ENCODE measurements at regions not wholly inside any gene's neighbourhood (a gene's known extent, or its start where the extent isn't known, plus 50 kb on each side); places are given as distances from the start of the nearest gene placed in this dataset.
"Not testable (repeated sequence)": the region's sequence is repeated elsewhere in the genome, so short reads cannot be mapped to it uniquely, and the experiment has no call there.

DNA sequence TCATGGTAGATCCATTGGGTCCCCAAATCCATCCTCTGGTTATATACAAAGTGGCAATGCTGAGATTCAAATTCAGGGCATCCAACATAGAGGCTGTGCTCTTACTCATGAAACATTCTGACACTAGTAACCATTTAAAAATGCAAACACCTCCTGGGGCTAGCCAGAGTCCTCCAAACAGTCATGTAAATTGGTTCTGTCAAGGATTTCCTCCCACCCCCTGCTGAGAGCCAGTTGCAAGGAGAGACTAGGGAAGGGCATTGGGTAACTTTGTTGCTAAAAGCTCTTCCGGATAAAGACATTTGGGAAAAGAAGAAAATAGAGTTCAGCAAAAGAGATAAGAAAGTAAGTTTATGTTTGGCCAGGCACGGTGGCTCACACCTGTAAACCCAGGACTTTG is 58.3 kb downstream of the ART5 start:
- not testable (repeated sequence) for DNase-seq

- DNase-seq: not testable (repeated sequence)
Measured at GRCh38 chr11:3581389-3581725, 60.4 kb downstream of the ART5 start.

- DNase-seq: peak; percentile 9 to 67 (median 55)
Measured at GRCh38 chr11:3580487-3581388, 61.1 kb downstream of the ART5 start.

DNA sequence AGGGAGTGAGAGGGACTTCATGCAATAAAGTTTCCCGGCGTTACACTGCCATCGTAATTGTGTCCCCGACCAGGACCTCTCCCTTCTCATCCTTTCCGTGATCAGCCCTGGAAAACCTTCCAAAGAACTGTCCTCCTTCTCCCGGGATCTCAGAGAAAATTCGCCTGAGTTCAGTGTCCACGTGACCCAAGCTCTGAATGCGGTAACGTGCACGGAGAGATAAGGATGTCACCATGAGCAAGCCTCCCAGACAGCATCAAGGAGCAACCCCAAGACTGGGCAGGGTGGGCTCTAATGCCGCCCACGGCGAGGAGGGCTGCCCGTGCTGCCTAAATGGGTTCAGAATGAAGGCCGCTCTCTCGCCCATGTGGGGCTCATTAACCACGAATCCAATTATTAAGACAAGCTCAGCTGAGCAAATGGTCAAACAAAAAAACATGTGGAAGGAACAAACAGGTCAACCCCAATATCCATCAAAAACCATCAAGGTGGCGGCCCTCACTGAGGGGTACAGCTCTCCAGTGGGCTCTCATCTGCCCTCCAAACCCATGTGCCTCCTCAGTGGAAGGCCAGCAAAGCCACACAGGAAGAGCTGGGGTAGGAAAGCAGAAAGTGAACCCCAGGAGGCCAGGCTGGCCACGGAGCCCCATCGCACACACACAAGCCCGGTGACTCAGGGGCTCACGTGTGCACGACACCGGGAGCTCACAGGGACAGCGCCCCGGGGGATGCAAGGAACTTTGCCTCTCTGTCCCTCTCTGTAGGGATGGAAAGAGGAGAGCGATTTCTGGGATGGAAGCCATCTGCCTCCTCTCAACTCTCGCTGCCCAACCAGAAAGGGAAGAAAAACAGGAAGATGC is 62.0 kb downstream of the ART5 start:
- DNase-seq: not testable (repeated sequence)

DNA sequence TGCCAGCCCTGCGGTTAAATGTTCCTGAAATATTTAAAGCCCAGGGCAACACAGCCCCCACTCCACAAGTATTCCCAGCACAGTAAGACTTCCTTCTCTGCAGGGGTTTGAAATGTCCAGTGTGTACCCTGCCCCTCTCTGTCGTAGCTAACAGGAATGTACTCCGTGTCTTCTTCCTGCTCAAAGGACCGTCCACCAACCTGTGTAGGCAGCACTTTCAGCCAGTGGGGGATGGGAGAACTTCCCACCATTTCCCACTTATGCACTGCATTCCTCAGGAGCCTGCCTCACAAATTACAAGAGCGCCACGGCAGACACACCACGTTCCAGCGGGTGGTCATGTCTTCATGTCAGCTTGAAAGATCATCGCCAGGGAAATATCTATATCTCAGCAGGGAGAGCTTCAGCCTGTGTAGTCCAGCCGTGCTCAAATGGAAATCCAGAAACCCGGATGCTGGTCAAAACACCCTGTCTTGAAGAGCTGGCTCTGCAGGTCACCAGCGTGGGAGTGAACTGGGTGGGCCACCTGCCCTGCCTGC is 65.7 kb downstream of the ART5 start:
- not testable (repeated sequence) for DNase-seq

GRCh38 chr11:3572976-3573647 is 68.7 kb downstream of the ART5 start:
- DNase-seq: not testable (repeated sequence)

GRCh38 chr11:3571752-3572151 is 70.0 kb downstream of the ART5 start:
- not testable (repeated sequence) for DNase-seq

GRCh38 chr11:3565838-3566237 is 76.0 kb downstream of the ART5 start:
- DNase-seq: not testable (repeated sequence)

DNA sequence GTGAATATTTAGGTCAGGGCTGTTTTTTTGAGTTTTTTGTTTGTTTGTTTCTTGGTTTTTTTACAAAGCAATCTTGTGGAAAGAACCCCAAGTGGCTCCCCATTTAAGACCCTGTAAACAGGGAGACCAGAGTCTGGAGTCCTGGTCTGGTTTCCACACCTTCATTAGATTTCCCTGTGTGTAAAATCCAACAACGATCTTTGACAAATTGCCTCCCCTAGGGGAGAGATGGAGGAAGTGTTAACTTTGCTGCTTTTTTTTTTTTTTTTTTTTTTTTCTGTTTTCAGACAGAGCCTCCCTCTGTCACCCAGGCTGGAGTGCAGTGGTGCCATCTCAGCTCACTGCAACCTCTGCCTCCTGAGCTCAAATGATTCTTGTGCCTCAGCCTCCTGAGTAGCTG is 77.4 kb downstream of the ART5 start:
- DNase-seq: peak in 1 of 3 experiments; percentile 2

DNA sequence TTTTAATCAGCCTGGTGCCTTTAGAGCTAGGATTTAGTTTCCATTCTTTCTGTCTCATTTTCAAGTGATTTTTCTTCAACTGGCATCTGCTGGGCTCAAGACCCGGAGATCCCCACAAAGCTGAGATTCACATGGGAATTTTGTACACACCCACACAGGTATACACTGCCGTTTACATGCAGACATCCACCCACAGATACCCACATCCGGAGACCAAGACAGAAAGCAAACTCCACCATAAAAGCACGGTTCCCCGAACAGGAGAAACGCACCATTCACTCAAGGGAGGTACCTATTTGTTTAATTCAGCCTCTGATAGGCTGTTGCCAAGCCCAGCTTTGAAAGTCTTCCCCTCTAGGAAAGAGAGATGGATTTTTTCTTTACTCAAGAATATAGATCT is 87.2 kb downstream of the ART5 start:
- not testable (repeated sequence) for DNase-seq

DNA sequence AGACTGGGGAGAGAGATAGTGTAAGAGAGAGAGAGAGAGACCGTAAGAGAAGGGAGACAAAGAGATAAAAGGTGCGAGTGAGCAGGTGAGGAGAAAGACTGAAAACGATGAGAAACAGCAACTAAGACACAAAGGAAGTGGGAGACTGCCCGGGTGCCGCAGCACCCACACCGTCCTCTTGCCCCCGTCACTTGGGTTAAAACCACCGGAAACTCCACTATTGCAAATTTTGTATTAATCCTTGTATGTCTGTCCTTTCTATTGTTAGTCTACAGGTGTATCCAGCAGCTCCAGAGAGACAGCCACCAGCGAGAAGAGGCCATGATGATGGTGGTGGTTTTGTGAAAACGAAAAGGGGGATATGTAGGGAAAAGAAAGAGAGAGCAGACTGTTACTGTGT is 96.8 kb downstream of the ART5 start:
- DNase-seq: not testable (repeated sequence)

DNA sequence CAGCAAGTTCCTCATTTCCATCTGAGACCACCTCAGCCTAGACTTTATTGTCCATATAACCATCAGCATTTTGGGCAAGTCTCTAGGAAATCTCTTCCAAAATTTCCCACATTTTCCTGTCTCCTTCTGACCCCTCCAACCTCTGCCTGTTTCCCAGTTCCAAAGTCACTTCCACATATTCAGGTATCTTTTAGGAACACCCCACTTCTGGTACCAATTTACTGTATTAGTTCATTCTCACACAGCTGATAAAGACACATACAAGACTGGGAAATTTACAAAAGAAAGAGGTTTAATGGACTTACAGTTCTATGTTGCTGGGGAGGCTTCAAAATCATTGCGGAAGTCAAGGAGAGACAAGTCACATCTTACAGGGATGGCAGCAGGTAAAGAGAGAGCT is 103.6 kb downstream of the ART5 start:
- not testable (repeated sequence) for DNase-seq

DNA sequence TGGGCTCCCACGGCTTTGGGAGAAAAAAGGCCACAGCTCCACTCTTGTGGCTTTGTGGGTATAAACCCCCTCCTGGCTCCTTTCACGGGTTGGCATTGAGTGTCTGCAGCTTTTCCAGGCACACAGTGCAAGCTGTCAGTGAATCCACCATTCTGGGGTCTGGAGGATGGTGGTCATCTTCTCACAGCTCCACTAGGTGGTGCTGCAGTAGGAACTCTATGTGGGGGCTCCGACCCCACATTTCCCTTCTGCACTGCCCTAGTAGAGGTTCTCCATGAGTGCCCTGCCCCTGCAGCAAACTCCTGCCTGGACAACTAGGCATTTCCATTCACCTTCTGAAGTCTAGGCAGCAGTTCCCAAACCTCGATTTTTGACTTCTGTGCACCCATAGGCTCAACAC is 104.5 kb downstream of the ART5 start:
- DNase-seq: not testable (repeated sequence)

GRCh38 chr11:3532958-3533357 is 108.8 kb downstream of the ART5 start:
- not testable (repeated sequence) for DNase-seq

DNA sequence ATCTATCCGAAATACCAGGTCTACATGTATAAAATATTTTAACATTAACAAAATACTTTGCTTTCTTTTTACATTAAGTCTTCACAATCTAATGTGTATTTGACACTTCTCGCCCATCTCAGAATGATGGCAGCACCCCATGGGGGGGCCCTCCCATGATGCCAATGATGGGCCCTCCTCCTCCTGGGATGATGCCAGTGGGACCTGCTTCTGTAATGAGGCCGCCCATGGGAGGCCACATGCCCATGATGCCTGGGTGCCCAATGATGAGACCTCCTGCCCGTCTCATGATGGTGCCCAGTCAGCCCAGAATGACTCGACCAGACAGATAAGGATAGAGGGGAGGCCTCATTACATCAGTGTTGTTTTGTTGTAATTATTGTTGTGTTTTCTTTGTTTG is 110.5 kb downstream of the ART5 start:
- not testable (repeated sequence) for DNase-seq

DNA sequence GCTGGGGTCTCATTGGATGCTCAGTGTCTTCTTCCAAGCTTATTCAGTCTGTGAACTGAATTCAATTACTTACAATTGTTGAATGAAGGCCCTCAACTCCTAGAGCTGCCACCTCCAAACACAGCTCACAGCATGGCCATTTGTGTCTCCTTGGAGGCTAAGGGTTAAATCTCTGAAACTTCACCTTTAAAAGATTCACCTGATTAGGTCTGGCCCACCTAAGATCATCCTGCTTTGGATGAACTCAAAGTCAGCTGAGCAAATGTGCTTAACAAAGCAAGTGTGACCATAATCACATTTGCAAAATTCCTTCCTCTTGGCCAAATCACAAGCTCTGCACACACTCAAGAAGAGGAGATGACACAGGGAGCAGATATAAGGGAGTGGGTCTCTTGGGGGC is 118.2 kb downstream of the ART5 start:
- DNase-seq: not testable (repeated sequence)

DNA sequence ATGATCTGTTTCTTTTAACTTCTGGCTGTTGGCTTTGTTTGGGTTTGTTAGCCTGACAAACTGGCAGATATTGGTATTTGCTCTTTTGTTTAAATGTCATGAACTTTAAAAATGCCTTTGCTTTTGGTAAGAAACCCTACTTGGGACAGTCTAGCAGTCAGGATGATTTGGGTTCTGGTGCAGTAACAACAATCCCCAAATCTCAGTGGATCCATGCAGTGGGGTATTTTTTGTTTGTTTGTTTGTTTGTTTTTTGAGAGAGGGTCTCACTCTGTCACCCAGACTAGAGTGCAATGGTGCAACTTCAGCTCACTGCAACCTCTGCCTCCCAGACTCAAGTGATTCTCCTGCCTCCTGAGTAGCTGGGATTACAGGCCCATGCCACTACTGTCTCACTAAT is 120.9 kb downstream of the ART5 start:
- DNase-seq: not testable (repeated sequence)

DNA sequence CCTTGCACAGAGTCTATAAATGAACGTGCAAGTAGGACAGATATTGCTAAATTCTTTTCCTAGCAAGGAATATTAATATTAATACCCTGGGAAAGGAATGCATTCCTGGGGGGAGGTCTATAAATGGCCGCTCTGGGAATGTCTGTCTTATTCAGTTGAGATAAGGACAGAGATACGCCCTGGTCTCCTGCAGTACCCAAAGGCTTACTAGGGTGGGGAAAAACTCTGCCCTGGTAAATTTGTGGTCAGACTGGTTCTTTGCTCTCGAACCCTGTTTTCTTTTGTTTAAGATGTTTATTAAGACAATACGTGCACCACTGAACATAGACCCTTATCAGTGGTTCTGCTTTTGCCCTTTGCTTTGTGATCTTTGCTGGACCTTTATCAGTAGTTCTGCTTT is 122.0 kb downstream of the ART5 start:
- DNase-seq: not testable (repeated sequence)

DNA sequence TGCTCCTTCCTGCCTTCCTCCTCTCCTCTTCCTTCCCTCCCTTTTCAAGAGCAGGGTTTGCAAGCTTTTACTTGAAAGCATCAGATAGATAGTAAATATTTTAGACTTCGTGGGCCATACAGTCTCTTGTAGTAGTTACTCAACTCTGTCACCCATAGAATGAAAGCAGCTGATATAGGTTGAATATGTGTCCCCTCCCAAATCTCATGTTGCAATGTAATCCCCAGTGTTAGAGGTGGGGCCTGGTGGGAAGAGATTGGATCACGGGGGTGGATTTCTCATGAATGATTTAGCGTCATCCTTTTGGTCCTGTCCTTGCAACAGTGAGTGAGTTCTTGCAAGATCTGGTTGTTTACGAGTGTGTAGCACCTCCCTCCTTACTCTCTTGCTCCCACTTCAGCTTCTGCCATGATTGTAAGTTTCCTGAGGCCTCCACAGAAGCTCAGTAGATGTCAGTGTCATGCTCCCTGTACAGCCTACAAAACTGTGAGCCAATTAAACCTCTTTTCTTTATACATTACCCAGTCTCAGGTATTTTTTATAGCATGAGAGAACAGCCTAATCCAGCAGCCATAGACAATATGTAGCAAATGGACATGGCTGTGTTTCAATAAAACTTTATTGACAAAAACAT is 124.7 kb downstream of the ART5 start:
- not testable (repeated sequence) for DNase-seq

DNA sequence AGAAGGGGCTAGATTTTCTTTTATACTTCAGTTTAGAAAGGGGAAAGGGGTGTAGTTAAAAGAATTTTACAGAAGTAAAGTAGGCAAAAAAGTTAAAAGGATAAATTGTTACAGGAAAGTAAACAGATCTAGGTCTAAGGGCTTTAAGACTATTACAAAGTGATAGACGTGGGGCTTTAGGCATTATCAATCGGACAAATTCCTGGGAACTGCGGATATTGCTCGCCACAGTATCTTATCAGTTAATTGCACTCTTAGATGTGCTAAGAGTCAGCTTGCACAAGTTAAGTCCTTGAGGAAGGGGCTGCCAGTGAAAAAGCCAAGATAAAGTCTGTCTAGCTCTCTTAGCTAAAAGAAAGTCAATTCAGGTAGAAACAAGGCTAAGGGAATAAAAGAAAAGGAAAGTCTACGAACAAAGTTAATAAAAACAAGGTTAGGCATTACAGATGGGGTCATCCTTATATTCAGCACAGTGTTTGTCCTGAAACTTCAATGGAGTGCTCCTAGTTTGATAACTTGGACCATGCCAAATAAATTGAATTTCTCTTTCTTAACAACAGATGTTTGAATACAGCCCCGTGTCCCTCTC is 125.4 kb downstream of the ART5 start:
- not testable (repeated sequence) for DNase-seq

DNA sequence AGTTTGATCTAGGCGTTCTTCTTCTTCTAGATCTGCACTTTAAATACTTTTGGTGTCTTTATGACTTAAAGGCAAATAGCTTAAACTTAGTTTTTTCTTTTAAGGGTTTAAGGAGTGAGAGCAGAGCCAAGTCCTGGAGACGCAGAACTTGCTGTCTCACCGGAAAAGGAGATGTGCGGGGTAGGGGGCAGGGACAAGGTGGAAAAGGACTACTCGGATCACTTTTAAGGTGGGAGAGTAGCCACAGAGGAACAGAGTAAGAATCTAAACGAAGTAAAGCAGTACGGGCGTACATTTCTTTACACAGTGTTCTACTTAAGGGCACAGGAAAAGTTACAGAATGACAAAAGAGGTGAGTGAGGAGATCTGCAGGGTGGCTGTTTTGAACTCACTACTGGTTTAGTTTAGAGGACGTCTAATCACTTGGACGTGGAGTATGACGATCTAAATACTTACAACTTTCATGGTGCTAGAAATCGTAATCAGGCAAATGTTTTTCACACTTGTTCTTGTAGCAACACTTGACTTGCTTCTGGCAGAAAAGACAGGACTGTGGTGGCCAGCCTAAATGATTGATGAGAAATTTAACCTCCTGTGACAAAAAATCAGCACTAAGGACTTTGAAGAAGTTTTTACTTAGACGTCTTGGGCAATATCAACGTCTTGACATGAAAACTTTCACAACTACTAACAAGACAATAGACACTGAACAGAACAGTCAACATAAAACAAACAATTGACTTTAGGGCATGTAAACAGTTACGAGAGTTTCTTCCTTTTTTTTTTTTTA is 127.0 kb downstream of the ART5 start:
- DNase-seq: not testable (repeated sequence)

Measured in NCI-H1417 (cell line).